AG09309 (cell line): ENCODE measurements at regions not wholly inside any gene's neighbourhood (a gene's known extent, or its start where the extent isn't known, plus 50 kb on each side); places are given as distances from the start of the nearest gene placed in this dataset.
"Not testable (repeated sequence)": the region's sequence is repeated elsewhere in the genome, so short reads cannot be mapped to it uniquely, and the experiment has no call there.

ENCODE experiments used
- DNase-seq: peaks from one replicate; pipeline ENCODE4 v3.0.0-alpha.2; 2010; ENCODE audit warnings: low read depth
- H3K4me3 ChIP-seq: 2 replicates; pipeline ENCODE4 v1.5.1; 2011; ENCODE audit warnings: mild to moderate bottlenecking, low read depth, low read length, moderate library complexity; ENCODE audit not compliant: control insufficient read depth
- TF ChIP-seq, protein P1 (sequence below): IDR thresholded peaks from 2 replicates; pipeline ENCODE4 v1.5.1; 2011; ENCODE audit warnings: mild to moderate bottlenecking, low read depth, low read length, inconsistent platforms; ENCODE audit not compliant: insufficient read depth, control insufficient read depth; ENCODE audit errors: missing control alignments

- no peak for DNase-seq
- no peak overlapping the region for H3K4me3 ChIP-seq
- TF ChIP-seq, protein P1, sequence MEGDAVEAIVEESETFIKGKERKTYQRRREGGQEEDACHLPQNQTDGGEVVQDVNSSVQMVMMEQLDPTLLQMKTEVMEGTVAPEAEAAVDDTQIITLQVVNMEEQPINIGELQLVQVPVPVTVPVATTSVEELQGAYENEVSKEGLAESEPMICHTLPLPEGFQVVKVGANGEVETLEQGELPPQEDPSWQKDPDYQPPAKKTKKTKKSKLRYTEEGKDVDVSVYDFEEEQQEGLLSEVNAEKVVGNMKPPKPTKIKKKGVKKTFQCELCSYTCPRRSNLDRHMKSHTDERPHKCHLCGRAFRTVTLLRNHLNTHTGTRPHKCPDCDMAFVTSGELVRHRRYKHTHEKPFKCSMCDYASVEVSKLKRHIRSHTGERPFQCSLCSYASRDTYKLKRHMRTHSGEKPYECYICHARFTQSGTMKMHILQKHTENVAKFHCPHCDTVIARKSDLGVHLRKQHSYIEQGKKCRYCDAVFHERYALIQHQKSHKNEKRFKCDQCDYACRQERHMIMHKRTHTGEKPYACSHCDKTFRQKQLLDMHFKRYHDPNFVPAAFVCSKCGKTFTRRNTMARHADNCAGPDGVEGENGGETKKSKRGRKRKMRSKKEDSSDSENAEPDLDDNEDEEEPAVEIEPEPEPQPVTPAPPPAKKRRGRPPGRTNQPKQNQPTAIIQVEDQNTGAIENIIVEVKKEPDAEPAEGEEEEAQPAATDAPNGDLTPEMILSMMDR, result no peak
Measured at GRCh38 chr13:64482373-64482772, 2747.8 kb downstream of the PCDH9 start.

DNA sequence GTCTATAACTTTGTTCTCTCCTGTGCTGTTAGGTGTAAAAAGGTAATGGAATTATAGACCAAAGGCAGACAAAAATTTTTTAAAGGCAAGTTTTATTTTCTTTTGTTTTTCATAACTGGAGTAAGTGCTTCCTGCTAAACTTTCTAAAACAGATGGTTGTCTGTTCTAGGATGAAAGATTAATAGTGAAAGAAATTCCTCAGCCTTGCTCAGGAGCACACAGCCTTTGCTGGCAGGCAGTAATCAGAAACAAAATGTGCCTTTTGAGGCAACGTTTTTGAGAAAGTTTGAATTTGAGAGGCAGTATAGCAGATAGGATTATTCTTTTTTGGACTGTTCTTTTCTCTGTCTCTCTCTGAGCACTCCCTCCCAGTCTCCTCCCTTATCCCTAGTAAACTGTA lies 2749.5 kb downstream of the PCDH9 start:
- H3K4me3 ChIP-seq, result no peak overlapping the region
- no peak for DNase-seq
- TF ChIP-seq, protein P1, result no peak

DNA sequence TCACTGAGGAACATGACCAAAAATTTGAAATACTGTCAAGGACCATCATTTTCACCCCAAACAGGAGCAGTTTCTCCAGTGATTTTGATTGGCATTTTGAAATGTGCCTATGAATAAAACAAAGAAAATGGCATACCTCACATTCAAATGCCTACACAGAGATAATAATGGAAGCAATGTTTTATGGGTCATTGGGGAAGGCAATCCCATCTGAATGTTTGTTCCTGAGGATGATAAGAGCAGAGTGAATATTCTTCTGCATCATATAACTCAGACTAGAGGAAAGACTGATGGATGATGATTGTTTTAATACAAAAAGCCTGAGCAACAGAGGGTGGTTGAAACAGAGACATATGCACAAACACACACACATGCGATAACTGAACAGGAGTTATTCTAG lies 2749.9 kb downstream of the PCDH9 start:
- TF ChIP-seq, protein P1, result no peak
- H3K4me3 ChIP-seq, result no peak overlapping the region
- DNase-seq, result no peak

GRCh38 chr13:64477146-64477545 lies 2753.0 kb downstream of the PCDH9 start:
- no peak overlapping the region for H3K4me3 ChIP-seq
- DNase-seq, result no peak
- TF ChIP-seq, protein P1, result no peak

GRCh38 chr13:64476041-64476568 lies 2754.0 kb downstream of the PCDH9 start:
- DNase-seq, H3K4me3 ChIP-seq: not testable (repeated sequence)

DNA sequence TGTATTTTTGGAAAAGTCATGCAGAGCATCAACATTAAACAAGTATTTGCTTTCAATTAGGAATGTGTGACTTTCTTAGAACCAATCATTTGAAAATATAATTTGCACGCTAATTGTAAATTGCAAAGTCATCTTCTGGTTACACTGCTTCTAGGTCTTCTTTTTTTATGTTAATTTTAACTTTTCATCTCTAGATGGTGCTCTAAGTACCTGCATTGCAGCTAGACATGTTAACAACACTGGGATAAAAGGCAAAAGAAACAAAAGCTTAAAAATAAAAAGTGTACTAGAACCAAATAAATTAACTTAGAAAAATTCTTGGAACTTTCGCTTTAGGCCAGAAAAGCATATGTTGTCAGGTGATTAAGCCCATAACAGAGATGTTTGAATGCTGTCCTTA lies 2758.2 kb downstream of the PCDH9 start:
- TF ChIP-seq, protein P1, result peak; percentile 38
- no peak overlapping the region for H3K4me3 ChIP-seq
- peak; percentile 14 for DNase-seq

DNA sequence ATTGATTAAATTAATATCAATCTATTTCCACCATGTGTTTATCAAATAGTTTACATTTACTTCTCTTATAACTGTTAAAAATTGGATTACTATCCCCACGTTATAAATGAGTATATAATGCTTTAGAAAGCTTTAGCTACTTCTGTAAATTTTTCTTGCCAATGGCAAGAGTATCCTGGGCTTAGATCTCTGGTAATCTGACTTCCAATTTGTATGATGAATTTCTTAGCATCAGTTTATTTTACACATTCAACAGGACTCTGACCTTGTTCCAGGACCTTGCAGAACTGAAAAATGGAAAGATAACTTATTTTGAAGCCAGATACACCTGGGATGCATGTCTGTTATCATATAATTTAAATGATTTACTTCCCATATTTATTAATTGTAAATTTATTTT lies 2759.4 kb downstream of the PCDH9 start:
- H3K4me3 ChIP-seq, result no peak overlapping the region
- DNase-seq, result no peak
- TF ChIP-seq, protein P1, result no peak
